22Rv1 (cell line): ENCODE measurements at regions not wholly inside any gene's neighbourhood (a gene's known extent, or its start where the extent isn't known, plus 50 kb on each side); places are given as distances from the start of the nearest gene placed in this dataset.

Source experiments
- ZFX ChIP-seq: fragments of 450-650 bp; IDR thresholded peaks from 2 replicates; pipeline ENCODE4 v1.6.1; 2017; ENCODE audit warnings: antibody characterized with exemption, borderline replicate concordance
- TF ChIP-seq, protein P1 (sequence below): fragments of 450-650 bp; IDR thresholded peaks from 2 replicates; pipeline ENCODE4 v1.5.1; 2017; ENCODE audit warnings: mild to moderate bottlenecking

DNA sequence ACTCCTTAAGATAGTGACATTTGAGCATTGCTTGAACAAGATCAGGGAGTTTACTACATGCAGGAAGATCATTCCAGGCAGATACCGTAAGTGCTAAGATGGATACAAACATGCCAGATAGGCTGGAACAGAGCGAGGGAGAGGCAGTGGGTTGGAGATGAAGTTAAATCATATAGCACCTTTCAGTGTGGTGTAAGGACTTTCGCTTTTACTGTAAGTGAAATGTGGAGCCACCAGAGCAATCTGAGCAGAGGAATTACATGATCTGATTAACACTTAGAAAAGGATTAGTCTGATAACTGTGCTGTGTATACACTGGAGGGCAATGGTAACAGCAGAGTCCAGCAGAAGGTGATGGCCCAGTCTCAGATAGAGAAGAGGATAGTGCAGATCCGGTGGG is 163.0 kb upstream of the SSTR1 start:
- TF ChIP-seq, protein P1, sequence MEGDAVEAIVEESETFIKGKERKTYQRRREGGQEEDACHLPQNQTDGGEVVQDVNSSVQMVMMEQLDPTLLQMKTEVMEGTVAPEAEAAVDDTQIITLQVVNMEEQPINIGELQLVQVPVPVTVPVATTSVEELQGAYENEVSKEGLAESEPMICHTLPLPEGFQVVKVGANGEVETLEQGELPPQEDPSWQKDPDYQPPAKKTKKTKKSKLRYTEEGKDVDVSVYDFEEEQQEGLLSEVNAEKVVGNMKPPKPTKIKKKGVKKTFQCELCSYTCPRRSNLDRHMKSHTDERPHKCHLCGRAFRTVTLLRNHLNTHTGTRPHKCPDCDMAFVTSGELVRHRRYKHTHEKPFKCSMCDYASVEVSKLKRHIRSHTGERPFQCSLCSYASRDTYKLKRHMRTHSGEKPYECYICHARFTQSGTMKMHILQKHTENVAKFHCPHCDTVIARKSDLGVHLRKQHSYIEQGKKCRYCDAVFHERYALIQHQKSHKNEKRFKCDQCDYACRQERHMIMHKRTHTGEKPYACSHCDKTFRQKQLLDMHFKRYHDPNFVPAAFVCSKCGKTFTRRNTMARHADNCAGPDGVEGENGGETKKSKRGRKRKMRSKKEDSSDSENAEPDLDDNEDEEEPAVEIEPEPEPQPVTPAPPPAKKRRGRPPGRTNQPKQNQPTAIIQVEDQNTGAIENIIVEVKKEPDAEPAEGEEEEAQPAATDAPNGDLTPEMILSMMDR: no peak
- TF ChIP-seq ZFX: no peak
